ENCODE measurements at regions not wholly inside any gene's neighbourhood (a gene's known extent, or its start where the extent isn't known, plus 50 kb on each side); places are given as distances from the start of the nearest gene placed in this dataset.

DNA sequence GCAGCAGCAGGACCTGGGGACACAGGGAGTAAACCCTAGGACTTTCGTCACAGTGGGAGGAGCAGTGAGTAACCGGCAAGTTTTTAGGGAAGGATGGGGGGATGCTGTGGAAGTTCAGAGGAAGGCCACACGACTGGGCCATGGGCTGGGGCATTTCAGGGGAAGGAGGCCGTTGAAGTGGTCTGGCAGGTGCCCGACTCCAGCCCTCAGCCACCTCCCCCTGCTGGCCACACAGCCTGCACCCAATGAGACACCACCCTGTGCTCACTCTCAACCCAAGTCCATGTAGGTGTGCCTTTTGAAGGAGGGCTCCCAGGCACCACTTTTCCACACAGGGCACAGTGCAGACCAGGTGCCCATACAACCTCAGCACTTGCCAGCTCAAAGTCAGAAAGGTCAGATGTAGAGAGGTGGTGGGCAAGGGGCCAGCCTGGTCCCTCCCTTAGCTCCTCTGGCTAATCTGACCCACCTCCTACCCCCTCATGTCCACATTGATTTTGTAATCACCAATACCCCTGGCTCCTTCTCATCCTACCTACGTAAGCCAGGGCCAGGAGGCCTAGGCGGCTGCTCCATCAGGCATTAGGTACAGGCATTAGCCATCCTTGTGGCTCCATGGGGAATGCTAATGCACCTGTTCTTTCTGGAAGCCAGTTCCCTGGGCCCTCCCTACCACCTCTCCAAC lies 211.2 kb downstream of the SMAD2 start:
- no peak overlapping the region for H2BK15ac ChIP-seq (ENCODE audit: low read depth, low read length)
- H2AK9ac ChIP-seq (replicated peaks; ENCODE audit: low read depth, low read length, poor library complexity): no peak overlapping the region
- H3K18ac ChIP-seq (ENCODE audit: low read depth, low read length): no peak overlapping the region
- dilution Hi-C loops (cut with HindIII; ENCODE audit: low sequenced_read_pairs, unreplicated experiment) (no loop called here), intact Hi-C loops (cut with micrococcal nuclease) (no loop called here), in situ Hi-C loops (cut with MboI; ENCODE audit: low sequenced_read_pairs) (no loop called here)
- no peaks in the 10 kb centered on the region for H4K20me1 ChIP-seq (ENCODE audit: insufficient read depth, low read length)
- H3K4me3 ChIP-seq (ENCODE audit: insufficient read depth, low read depth, low read length): no peak overlapping the region
- H3K4me1 ChIP-seq (ENCODE audit: control insufficient read depth, insufficient read depth, low read length): no peaks in the 10 kb centered on the region
- H4K91ac ChIP-seq (ENCODE audit: insufficient read depth, low read depth, low read length): no peak overlapping the region
- no peak for TF ChIP-seq CHD1 (IDR thresholded peaks at IDR 0.05; ENCODE audit: low read depth, low read length)
- no peak for TF ChIP-seq RAD21 (IDR thresholded peaks at IDR 0.05; ENCODE audit: low read length)
- no peak for TF ChIP-seq RFX5 (IDR thresholded peaks at IDR 0.05; ENCODE audit: low read depth, low read length)
- TF ChIP-seq MAZ (IDR thresholded peaks at IDR 0.05; ENCODE audit: borderline replicate concordance, low read depth, low read length): no peak
- TF ChIP-seq CEBPB (IDR thresholded peaks at IDR 0.05; ENCODE audit: low read depth, low read length): no peak
- no peak for TF ChIP-seq BHLHE40 (IDR thresholded peaks at IDR 0.05; ENCODE audit: low read depth, low read length)
- TF ChIP-seq, protein P1, sequence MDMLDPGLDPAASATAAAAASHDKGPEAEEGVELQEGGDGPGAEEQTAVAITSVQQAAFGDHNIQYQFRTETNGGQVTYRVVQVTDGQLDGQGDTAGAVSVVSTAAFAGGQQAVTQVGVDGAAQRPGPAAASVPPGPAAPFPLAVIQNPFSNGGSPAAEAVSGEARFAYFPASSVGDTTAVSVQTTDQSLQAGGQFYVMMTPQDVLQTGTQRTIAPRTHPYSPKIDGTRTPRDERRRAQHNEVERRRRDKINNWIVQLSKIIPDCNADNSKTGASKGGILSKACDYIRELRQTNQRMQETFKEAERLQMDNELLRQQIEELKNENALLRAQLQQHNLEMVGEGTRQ (IDR thresholded peaks at IDR 0.05; ENCODE audit: low read depth, low read length): no peak
- TF ChIP-seq MXI1 (IDR thresholded peaks at IDR 0.05; ENCODE audit: borderline replicate concordance, low read depth, low read length): no peak
- no peak overlapping the region for H3K56ac ChIP-seq (ENCODE audit: extremely low read depth, insufficient read depth, low read length)
- DNase-seq (no peak), ATAC-seq (ENCODE audit: low read depth) (no peak)
- no peak overlapping the region for H3K4ac ChIP-seq (ENCODE audit: low read depth, low read length)
- no peak overlapping the region for H2BK20ac ChIP-seq (ENCODE audit: low read depth, low read length)
- ChIA-PET CTCF (no interaction called here), POLR2A (ENCODE audit: unreplicated experiment) (no interaction called here)
- H4K5ac ChIP-seq (ENCODE audit: low read depth, low read length): no peak overlapping the region
- WGBS, 2 experiments (ENCODE audit: extremely low coverage in 2 of 2, insufficient read length in 1 of 2): no CpG with 5 or more reads among the region's 7 CpGs
- H3K9ac ChIP-seq (ENCODE audit: low read depth, low read length): no peak overlapping the region
- no peak overlapping the region for H3K27ac ChIP-seq (ENCODE audit: insufficient read depth, low read length)
- H2AFZ ChIP-seq (replicated peaks; ENCODE audit: low read length, poor library complexity): no peak overlapping the region
- no peaks in the 10 kb centered on the region for H3K9me3 ChIP-seq (ENCODE audit: control insufficient read depth, insufficient read depth, low read length)
- H4K8ac ChIP-seq (ENCODE audit: low read depth in 2 of 2, low read length in 2 of 2): no peak overlapping the region
- H2BK5ac ChIP-seq (ENCODE audit: low read depth, low read length, poor library complexity, severe bottlenecking): no peak overlapping the region
- no peak overlapping the region for H2BK120ac ChIP-seq (ENCODE audit: low read depth, low read length)
- no TSS peak for BruUV-seq (replicated peaks)
- no peaks in the 10 kb centered on the region for H3K9me1 ChIP-seq (ENCODE audit: insufficient read depth, low read length)
- H3K14ac ChIP-seq (replicated peaks; ENCODE audit: low read depth, low read length): no peak overlapping the region
- H3K23ac ChIP-seq (ENCODE audit: low read depth, low read length): no peak overlapping the region
- H3K4me2 ChIP-seq (ENCODE audit: low read depth, low read length): no peak overlapping the region
- H3K27me3 ChIP-seq (ENCODE audit: control insufficient read depth, insufficient read depth, low read length): no peaks in the 10 kb centered on the region
- H3K79me1 ChIP-seq (ENCODE audit: low read depth in 1 of 2, low read length in 2 of 2): no peaks in the 10 kb centered on the region
- H2AK5ac ChIP-seq (ENCODE audit: low read depth, low read length): no peak overlapping the region
- H3K36me3 ChIP-seq (ENCODE audit: control insufficient read depth, insufficient read depth, low read length): no peaks in the 10 kb centered on the region
